Lower leg skin (tissue), 4 donors: ENCODE measurements at regions not wholly inside any gene's neighbourhood (a gene's known extent, or its start where the extent isn't known, plus 50 kb on each side); places are given as distances from the start of the nearest gene placed in this dataset.

Experiments used
- DNase-seq, 2 donors: peaks; one replicate each; pipeline ENCODE4 v3.0.0-alpha.2; 2019; ENCODE audit warnings: low spot score in 2 of 2
- H3K4me3 ChIP-seq: fragments of 200-600 bp; sonication (generic); 2 replicates; pipeline ENCODE4 v1.5.1; 2017; ENCODE audit warnings: mild to moderate bottlenecking, low read depth; ENCODE audit not compliant: poor library complexity, severe bottlenecking
- POLR2A ChIP-seq, 2 donors: fragments of 450-650 bp; IDR thresholded peaks; one replicate each; pipeline ENCODE4 v1.6.1; 2016 to 2017; ENCODE audit warnings: antibody characterized with exemption in 2 of 2, mild to moderate bottlenecking in 1 of 2, moderate library complexity in 1 of 2
- WGBS, 2 donors: methylation state at CpG; one replicate each; pipeline ENCODE4 v1.1.5; 2018; 5-methylcytosine and 5-hydroxymethylcytosine counted together
- intact Hi-C: fragments of 100-400 bp; cut with DNase I; formaldehyde crosslinking; loops from one replicate; pipeline ENCODE4 v1.15.0; 2023; ENCODE audit warnings: low total_unique reads
- TF ChIP-seq, protein P1 (sequence below), 3 donors: fragments of 450-650 bp; IDR thresholded peaks; one replicate each; pipeline ENCODE4 v1.5.1; 2016; ENCODE audit warnings: antibody characterized with exemption in 3 of 3, mild to moderate bottlenecking in 3 of 3, moderate library complexity in 2 of 3

GRCh38 chr2:121881950-121882349, 126.5 kb downstream of the TSN start:
- WGBS, 2 donors: 71 to 83% methylated on average over 4 of the region's 4 CpGs
- intact Hi-C loops: no loop called here
- no peak for DNase-seq

GRCh38 chr2:121884078-121884477, 128.6 kb downstream of the TSN start:
- intact Hi-C loops: no loop called here
- 66 to 68% methylated on average over 3 of the region's 3 CpGs for WGBS, 2 donors
- DNase-seq: peak in 1 of 2 donors; percentile 10
- H3K4me3 ChIP-seq: no peak overlapping the region
- TF ChIP-seq POLR2A (IDR thresholded peaks at IDR 0.05): no peak
- TF ChIP-seq, protein P1, sequence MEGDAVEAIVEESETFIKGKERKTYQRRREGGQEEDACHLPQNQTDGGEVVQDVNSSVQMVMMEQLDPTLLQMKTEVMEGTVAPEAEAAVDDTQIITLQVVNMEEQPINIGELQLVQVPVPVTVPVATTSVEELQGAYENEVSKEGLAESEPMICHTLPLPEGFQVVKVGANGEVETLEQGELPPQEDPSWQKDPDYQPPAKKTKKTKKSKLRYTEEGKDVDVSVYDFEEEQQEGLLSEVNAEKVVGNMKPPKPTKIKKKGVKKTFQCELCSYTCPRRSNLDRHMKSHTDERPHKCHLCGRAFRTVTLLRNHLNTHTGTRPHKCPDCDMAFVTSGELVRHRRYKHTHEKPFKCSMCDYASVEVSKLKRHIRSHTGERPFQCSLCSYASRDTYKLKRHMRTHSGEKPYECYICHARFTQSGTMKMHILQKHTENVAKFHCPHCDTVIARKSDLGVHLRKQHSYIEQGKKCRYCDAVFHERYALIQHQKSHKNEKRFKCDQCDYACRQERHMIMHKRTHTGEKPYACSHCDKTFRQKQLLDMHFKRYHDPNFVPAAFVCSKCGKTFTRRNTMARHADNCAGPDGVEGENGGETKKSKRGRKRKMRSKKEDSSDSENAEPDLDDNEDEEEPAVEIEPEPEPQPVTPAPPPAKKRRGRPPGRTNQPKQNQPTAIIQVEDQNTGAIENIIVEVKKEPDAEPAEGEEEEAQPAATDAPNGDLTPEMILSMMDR (IDR thresholded peaks at IDR 0.05): no peak

More at GRCh38 chr2:121881950-121882349, 126.5 kb downstream of the TSN start:
- no peak overlapping the region for H3K4me3 ChIP-seq
- TF ChIP-seq, protein P1 (IDR thresholded peaks at IDR 0.05): no peak
- TF ChIP-seq POLR2A (IDR thresholded peaks at IDR 0.05): no peak

GRCh38 chr2:121884511-121884921, 129.1 kb downstream of the TSN start:
- WGBS, 2 donors: 57 to 72% methylated on average over 4 of the region's 4 CpGs
- TF ChIP-seq, protein P1 (IDR thresholded peaks at IDR 0.05): no peak
- H3K4me3 ChIP-seq: no peak overlapping the region
- intact Hi-C loops: no loop called here
- peak in 1 of 2 donors; percentile 50 for DNase-seq

DNA sequence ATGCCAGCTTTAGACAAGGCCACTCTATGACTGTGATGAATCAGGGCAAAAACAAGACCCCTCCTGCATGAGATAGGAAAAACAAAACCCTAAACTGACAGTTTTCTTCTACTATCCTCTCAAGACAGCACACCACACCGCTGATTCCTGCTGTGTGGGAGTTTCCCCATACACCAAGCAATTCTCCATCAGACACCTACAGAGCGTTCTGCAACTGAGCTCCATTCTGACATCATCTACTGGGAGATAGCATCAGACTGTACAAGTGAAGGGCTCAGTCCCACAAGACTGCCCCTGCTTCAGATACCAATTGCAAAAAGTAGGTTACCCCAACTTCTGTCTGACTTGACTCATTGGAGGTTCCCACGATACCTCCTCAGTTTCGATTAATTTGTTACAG, 130.6 kb downstream of the TSN start:
- DNase-seq: no peak
- TF ChIP-seq POLR2A (IDR thresholded peaks at IDR 0.05): no peak
- TF ChIP-seq, protein P1 (IDR thresholded peaks at IDR 0.05): no peak
- intact Hi-C loops: no loop called here
- H3K4me3 ChIP-seq: no peak overlapping the region
- WGBS, 2 donors: 88 to 95% methylated on average over 4 of the region's 4 CpGs

DNA sequence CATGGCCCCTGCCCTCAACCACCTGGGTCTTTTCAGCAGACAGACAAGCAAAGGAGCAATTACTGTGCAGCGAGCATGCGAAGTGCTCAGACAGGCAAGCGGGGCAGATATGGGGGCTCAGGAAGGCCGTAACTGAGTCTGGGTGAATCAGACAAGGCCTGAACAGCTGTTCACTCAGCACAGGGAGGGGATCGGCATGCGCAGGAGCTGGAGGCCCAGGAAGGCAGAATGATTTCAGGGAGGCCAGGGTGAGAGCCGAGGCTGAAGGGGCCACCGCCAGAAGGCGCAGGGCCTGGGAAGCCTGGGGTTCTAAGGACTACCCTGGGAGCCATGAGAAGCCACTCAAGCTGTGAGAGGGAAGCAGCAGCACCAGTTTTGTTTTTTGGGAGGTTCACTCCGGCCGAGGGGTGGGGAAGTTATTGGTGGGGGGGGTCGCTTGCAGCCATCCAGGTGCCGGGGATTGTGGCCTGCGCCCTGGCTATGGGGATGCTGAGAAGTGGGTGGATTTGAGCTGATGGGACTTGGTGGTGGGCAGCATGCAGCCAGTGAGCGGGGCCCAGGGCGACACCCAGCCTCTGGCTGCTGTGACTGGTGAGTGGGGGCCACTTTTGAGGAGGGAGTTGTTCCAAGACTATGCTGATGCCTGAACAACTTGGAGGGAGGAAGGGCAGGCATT, 132.2 kb downstream of the TSN start:
- TF ChIP-seq, protein P1 (IDR thresholded peaks at IDR 0.05): no peak
- no peak for TF ChIP-seq POLR2A (IDR thresholded peaks at IDR 0.05)
- WGBS, 2 donors: 93 to 96% methylated on average over 16 of the region's 16 CpGs
- H3K4me3 ChIP-seq: no peak overlapping the region
- intact Hi-C loops: no loop called here
- no peak for DNase-seq

GRCh38 chr2:121888189-121888557, 132.7 kb downstream of the TSN start:
- TF ChIP-seq, protein P1 (IDR thresholded peaks at IDR 0.05): no peak
- TF ChIP-seq POLR2A (IDR thresholded peaks at IDR 0.05): no peak
- 38 to 64% methylated on average over 5 of the region's 5 CpGs for WGBS, 2 donors
- no peak for DNase-seq
- H3K4me3 ChIP-seq: no peak overlapping the region
- intact Hi-C loops: no loop called here
